ENCODE measurements at regions not wholly inside any gene's neighbourhood (a gene's known extent, or its start where the extent isn't known, plus 50 kb on each side); places are given as distances from the start of the nearest gene placed in this dataset.

DNA sequence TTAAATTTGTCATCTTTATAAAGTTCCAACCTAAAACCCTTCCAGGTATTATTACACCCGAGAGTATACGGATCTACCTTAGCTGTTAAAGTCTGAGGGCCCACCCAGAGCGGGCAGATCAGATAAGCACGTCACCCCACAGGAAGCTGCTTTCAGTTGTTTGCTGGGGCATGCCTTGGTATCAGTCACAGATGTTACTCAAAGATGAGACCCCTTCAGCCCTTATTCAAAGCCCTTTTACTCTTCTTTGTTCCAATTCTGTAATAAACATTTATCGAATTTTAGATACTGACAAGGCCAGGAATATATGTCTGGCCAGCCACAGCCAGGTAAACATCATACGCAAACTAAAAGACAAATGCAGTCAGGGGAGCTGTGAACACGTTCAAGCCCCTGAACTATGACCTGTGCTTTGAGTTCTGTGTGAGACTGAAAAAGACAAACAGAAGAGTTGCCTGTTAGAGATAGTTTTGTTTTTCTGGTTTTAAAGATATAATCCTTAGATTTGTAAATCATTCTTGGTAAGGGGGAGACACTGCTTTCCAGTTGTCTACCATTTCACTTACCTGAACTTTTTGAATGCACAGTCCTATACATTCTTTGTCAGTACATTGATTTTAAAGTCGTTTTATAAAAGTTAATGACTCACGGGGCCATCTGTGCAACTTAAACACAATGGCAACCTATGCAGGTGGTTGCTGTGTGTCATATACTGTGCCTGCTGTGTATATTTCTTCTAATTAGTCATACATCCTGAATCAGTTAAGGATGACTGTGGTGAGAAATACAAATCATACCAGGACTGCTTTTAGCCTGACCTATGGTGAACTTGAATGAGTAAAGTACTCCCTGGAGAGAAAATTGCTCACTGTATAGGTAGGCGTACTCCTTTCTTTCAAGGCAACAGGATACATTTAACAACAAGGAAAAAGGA is 100.5 kb upstream of the ITPRID2 start:
- TF ChIP-seq, protein P1, sequence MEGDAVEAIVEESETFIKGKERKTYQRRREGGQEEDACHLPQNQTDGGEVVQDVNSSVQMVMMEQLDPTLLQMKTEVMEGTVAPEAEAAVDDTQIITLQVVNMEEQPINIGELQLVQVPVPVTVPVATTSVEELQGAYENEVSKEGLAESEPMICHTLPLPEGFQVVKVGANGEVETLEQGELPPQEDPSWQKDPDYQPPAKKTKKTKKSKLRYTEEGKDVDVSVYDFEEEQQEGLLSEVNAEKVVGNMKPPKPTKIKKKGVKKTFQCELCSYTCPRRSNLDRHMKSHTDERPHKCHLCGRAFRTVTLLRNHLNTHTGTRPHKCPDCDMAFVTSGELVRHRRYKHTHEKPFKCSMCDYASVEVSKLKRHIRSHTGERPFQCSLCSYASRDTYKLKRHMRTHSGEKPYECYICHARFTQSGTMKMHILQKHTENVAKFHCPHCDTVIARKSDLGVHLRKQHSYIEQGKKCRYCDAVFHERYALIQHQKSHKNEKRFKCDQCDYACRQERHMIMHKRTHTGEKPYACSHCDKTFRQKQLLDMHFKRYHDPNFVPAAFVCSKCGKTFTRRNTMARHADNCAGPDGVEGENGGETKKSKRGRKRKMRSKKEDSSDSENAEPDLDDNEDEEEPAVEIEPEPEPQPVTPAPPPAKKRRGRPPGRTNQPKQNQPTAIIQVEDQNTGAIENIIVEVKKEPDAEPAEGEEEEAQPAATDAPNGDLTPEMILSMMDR (IDR thresholded peaks at IDR 0.05): no peak
- no peak for TF ChIP-seq POLR2A (IDR thresholded peaks at IDR 0.05)
